ENCODE measurements at regions not wholly inside any gene's neighbourhood (a gene's known extent, or its start where the extent isn't known, plus 50 kb on each side); places are given as distances from the start of the nearest gene placed in this dataset.

GRCh38 chr10:2223548-2224320 is 486.4 kb upstream of the ADARB2 start:
- TF ChIP-seq CTCF (IDR thresholded peaks at IDR 0.05) (no peak), POLR2AphosphoS5 (IDR thresholded peaks at IDR 0.05) (no peak)
